Lower lobe of right lung (tissue), 2 donors: ENCODE measurements at regions not wholly inside any gene's neighbourhood (a gene's known extent, or its start where the extent isn't known, plus 50 kb on each side); places are given as distances from the start of the nearest gene placed in this dataset.
"Not testable (repeated sequence)": the region's sequence is repeated elsewhere in the genome, so short reads cannot be mapped to it uniquely, and the experiment has no call there.

ENCODE experiments used
- ATAC-seq, 2 donors: fragments of 200-7000 bp; cut with Tn5 transposase; one replicate each; pipeline ENCODE4 v1.9.1; 2020 to 2022; ENCODE audit warnings: mild to moderate bottlenecking in 2 of 2, moderate library complexity in 2 of 2
- DNase-seq: peaks from one replicate; pipeline ENCODE4 v3.0.0-alpha.2; 2020
- H3K27ac ChIP-seq: fragments of 200-600 bp; one replicate; pipeline ENCODE4 v1.8.0; 2022
- H3K27me3 ChIP-seq: fragments of 200-600 bp; one replicate; pipeline ENCODE4 v1.8.0; 2022; ENCODE audit warnings: low read depth
- H3K36me3 ChIP-seq: fragments of 200-600 bp; one replicate; pipeline ENCODE4 v1.8.0; 2022; ENCODE audit warnings: mild to moderate bottlenecking
- H3K4me1 ChIP-seq: fragments of 200-600 bp; one replicate; pipeline ENCODE4 v1.8.0; 2022
- H3K4me3 ChIP-seq: fragments of 200-600 bp; one replicate; pipeline ENCODE4 v1.8.0; 2022; ENCODE audit warnings: mild to moderate bottlenecking
- H3K9me3 ChIP-seq: fragments of 200-600 bp; one replicate; pipeline ENCODE4 v1.8.0; 2022
- intact Hi-C: fragments of 100-400 bp; cut with DNase I; formaldehyde crosslinking; loops from one replicate; pipeline ENCODE4 v1.11.0; 2022
- TF ChIP-seq, protein P1 (sequence below): fragments of 200-600 bp; IDR thresholded peaks from one replicate; pipeline ENCODE4 v1.8.0; 2022; ENCODE audit warnings: antibody characterized with exemption, mild to moderate bottlenecking
- donor health status: DM: no; HTN: yes; CAD: no; lungs with severe emphysema.

DNA sequence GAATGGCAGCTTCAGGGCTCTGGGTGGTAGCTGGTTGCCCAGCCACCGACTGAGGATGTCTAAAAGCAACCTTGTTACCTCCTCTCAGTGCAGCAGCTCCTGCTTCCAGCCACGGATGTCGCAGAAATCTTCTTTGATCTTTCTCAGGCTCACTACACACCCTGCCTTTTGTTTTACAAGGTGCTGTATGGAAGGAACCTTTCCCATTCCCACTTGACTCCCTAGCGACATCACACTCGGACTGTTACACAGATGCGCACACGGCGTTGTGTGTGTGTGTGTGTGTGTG is 135.8 kb upstream of the CPHXL start:
- Histone ChIP-seq H3K9me3 (no peaks in the 10 kb centered on the region), H3K4me1 (no peaks in the 10 kb centered on the region), H3K27me3 (no peaks in the 10 kb centered on the region), H3K27ac (no peak overlapping the region), H3K36me3 (no peaks in the 10 kb centered on the region), H3K4me3 (no peak overlapping the region)
- ATAC-seq (no peak), DNase-seq (no peak)
- TF ChIP-seq, protein P1, sequence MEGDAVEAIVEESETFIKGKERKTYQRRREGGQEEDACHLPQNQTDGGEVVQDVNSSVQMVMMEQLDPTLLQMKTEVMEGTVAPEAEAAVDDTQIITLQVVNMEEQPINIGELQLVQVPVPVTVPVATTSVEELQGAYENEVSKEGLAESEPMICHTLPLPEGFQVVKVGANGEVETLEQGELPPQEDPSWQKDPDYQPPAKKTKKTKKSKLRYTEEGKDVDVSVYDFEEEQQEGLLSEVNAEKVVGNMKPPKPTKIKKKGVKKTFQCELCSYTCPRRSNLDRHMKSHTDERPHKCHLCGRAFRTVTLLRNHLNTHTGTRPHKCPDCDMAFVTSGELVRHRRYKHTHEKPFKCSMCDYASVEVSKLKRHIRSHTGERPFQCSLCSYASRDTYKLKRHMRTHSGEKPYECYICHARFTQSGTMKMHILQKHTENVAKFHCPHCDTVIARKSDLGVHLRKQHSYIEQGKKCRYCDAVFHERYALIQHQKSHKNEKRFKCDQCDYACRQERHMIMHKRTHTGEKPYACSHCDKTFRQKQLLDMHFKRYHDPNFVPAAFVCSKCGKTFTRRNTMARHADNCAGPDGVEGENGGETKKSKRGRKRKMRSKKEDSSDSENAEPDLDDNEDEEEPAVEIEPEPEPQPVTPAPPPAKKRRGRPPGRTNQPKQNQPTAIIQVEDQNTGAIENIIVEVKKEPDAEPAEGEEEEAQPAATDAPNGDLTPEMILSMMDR, result no peak
- intact Hi-C loops, result no loop called here

DNA sequence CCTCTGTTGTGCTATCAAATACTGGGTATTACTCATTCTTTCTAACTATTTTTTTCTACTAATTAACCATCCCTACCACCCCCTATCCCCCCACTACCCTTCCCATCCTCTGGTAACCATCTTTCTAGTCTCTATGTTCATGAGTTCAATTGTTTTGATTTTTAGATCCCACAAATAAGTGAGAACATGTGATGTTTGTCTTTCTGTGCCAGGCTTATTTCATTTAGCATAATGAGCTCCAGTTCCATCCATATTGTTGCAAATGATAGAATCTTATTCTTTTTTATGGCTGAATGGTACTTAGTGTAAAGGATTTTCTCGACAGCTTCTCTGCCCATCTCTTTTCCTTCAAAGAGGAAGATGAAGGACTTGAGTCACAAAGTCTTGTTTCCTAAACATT is 138.0 kb upstream of the CPHXL start:
- no peaks in the 10 kb centered on the region for H3K9me3 ChIP-seq
- TF ChIP-seq, protein P1, result no peak
- no peak for DNase-seq
- H3K27me3 ChIP-seq, result no peaks in the 10 kb centered on the region
- intact Hi-C loops, result no loop called here
- no peak for ATAC-seq
- H3K4me3 ChIP-seq, result no peak overlapping the region
- H3K27ac ChIP-seq, result no peak overlapping the region
- no peaks in the 10 kb centered on the region for H3K4me1 ChIP-seq
- no peaks in the 10 kb centered on the region for H3K36me3 ChIP-seq

DNA sequence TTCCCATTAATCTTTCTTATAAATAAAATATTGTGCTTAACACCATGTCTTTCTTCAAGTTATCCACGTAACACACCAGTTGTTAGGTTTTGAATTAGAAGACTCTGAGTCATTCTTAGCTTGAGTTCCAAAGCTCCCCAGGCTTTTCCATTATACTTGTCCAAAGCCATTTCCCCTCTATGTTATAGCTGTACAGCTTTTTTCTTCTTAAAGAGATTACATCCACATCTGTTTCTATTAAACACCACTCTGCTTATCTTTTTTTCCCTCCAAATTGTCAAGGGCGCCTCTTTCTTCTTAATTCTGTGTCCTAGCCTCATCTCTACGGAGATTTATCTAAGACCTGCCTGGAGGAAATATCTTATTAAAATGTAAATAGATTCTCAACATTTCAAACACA is 139.4 kb upstream of the CPHXL start:
- H3K27me3 ChIP-seq, result no peaks in the 10 kb centered on the region
- ATAC-seq (no peak), DNase-seq (no peak)
- no peak overlapping the region for H3K4me3 ChIP-seq
- intact Hi-C loops, result no loop called here
- H3K4me1 ChIP-seq, result no peaks in the 10 kb centered on the region
- TF ChIP-seq, protein P1, result no peak
- H3K9me3 ChIP-seq, result no peaks in the 10 kb centered on the region
- no peaks in the 10 kb centered on the region for H3K36me3 ChIP-seq
- H3K27ac ChIP-seq, result no peak overlapping the region

DNA sequence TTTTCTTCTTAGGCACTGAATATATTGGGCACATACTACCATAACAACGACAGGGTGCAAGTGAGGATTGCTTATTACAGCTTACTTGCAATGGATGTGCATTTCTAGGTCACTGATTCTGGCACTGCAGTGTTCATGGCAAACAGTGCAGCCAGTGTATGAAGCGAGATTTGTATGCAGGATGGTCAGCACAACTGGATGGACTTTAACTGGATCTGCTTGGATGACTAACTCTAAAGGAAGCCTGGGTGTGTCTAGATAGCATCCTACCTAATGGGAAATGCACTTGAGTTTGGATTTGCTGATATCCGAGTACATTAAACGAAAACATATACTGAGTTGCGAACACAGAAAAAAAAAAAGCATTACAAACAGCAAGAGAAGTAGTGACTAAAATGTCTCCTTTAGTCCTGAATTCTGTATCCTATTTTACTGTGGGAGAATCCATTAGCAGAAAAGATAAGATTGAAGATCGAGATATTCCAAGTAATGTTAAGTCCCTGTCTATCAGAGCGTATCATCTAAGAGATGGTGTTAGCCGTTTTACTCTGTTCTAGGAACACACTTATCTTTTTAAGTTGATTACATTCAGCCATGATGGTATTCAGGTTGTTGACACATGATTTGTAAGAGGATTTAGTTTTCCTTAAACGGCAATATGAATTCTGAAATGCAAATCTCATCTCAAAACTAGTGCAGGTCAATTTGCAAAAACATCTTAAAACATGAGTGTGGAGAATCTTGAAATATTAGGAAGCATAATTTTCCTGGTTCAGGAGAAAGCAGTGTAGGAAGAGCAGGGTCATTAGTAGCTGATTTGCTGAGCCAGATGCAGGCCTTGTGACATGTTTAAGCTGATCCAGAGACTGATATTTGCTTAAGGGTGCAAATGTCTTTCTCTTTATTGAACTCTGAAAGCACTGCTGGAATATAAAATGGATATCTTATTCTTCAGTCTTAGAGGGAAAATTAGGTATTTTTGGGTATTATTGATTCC is 142.6 kb upstream of the CPHXL start:
- intact Hi-C loops, result no loop called here
- Histone ChIP-seq H3K36me3 (no peaks in the 10 kb centered on the region), H3K4me1 (no peaks in the 10 kb centered on the region), H3K27me3 (no peaks in the 10 kb centered on the region), H3K27ac (no peak overlapping the region), H3K4me3 (no peak overlapping the region), H3K9me3 (no peaks in the 10 kb centered on the region)
- TF ChIP-seq, protein P1, result no peak
- DNase-seq (no peak), ATAC-seq (no peak)

DNA sequence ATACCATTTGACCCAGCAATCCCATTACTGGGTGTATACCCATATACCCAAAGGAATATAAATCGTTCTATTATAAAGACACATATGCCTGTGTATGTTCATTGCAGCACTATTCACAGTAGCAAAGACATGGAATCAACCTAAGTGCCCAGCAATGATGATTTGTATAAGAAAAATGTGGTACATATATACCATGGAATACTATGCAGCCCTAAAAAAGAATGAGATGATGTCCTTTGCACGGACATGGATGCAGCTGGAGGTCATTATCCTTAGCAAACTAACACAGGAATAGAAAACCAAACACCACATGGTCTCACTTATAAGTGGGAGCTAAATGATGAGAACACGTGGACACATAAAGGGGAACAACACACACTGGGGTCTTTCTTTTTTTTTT is 155.0 kb upstream of the CPHXL start:
- H3K36me3 ChIP-seq, H3K4me1 ChIP-seq, H3K4me3 ChIP-seq, ATAC-seq, DNase-seq, H3K27me3 ChIP-seq, intact Hi-C loops, H3K27ac ChIP-seq, H3K9me3 ChIP-seq: not testable (repeated sequence)

DNA sequence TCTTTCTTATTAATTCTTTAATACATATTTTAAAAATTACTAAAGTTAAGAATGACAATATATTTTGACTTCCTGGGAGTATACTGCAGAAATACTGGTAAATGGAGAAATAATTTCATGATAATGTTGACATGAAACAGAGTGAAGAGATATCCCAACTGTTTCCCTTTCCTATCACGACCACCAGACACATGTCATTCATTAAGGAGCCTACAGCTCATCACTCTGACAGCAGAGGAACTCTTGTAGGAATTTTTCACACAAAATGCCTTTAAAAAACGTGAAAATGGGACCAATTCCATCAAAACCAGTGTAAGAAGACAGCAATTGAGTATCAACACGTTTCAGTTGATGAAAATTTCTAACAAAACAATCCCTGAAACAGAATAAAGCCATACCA is 172.9 kb upstream of the CPHXL start:
- no peaks in the 10 kb centered on the region for H3K36me3 ChIP-seq
- no peaks in the 10 kb centered on the region for H3K27me3 ChIP-seq
- no peaks in the 10 kb centered on the region for H3K9me3 ChIP-seq
- TF ChIP-seq, protein P1, result no peak
- H3K27ac ChIP-seq, result no peak overlapping the region
- no peaks in the 10 kb centered on the region for H3K4me1 ChIP-seq
- intact Hi-C loops, result no loop called here
- no peak for ATAC-seq
- no peak for DNase-seq
- no peak overlapping the region for H3K4me3 ChIP-seq
